H1 (cell line): ENCODE measurements at regions not wholly inside any gene's neighbourhood (a gene's known extent, or its start where the extent isn't known, plus 50 kb on each side); places are given as distances from the start of the nearest gene placed in this dataset.

ENCODE experiments used
- KDM1A ChIP-seq: fragments of 200-600, 300-600 bp; sonication (generic); IDR thresholded peaks from 2 replicates; pipeline ENCODE4 v1.7.1; 2016; ENCODE audit warnings: mild to moderate bottlenecking, low read length, borderline replicate concordance
- POLR2A ChIP-seq, 2 experiments: IDR thresholded peaks; 1 replicate in 1 of 2; 2 replicates in 1 of 2; pipeline ENCODE4 v1.6.1; 2011; ENCODE audit warnings: low read depth in 2 of 2, low read length in 2 of 2, mild to moderate bottlenecking in 2 of 2; ENCODE audit errors: control extremely low read depth in 1 of 2
- RBBP5 ChIP-seq: IDR thresholded peaks from 2 replicates; pipeline ENCODE4 v1.7.1; 2012; ENCODE audit warnings: low read depth, mild to moderate bottlenecking, inconsistent platforms, low read length, moderate library complexity, borderline replicate concordance
- SP1 ChIP-seq: IDR thresholded peaks from 2 replicates; pipeline ENCODE4 v1.6.1; 2011; ENCODE audit warnings: low read depth, low read length

- TF ChIP-seq RBBP5 (no peak), SP1 (no peak), POLR2A (IDR thresholded peaks at IDR 0.05; ENCODE audit: control extremely low read depth in 1 of 2, low read depth in 2 of 2, low read length in 2 of 2) (no peak), KDM1A (no peak)
These were observed 223.6 kb downstream of the NMUR2 start (continued) for GRCh38 chr5:152181461-152181860.
